ENCODE measurements at regions not wholly inside any gene's neighbourhood (a gene's known extent, or its start where the extent isn't known, plus 50 kb on each side); places are given as distances from the start of the nearest gene placed in this dataset.

DNA sequence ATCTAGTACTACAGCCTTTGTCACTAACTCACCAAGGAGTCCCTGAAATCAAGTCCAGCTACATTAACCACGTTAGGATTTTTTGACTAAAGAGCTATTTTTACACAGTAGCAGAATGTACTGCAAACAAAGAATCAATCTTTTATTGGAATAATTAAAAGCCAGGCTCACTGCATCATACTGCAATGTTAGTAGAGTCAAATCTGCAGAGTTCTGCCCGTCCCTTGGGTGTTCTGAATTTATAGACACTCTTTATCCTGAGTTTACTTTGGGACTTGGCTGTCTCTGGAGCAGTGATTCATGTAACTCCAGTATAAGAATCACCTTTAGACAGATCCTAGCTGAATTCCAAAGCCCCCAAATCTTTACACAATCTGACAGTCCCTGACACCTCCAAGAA is 127.9 kb upstream of the THSD7B start (continued):
- TF ChIP-seq, protein P1, sequence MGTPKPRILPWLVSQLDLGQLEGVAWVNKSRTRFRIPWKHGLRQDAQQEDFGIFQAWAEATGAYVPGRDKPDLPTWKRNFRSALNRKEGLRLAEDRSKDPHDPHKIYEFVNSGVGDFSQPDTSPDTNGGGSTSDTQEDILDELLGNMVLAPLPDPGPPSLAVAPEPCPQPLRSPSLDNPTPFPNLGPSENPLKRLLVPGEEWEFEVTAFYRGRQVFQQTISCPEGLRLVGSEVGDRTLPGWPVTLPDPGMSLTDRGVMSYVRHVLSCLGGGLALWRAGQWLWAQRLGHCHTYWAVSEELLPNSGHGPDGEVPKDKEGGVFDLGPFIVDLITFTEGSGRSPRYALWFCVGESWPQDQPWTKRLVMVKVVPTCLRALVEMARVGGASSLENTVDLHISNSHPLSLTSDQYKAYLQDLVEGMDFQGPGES (IDR thresholded peaks at IDR 0.05; ENCODE audit: low read depth, low read length): no peak
- no peak for TF ChIP-seq EZH2phosphoT487 (IDR thresholded peaks at IDR 0.05; ENCODE audit: borderline replicate concordance, low read depth)
- TF ChIP-seq FOSL2 (IDR thresholded peaks at IDR 0.05; ENCODE audit: borderline replicate concordance, low read depth): no peak
- TF ChIP-seq MXI1 (IDR thresholded peaks at IDR 0.05; ENCODE audit: low read depth, low read length): no peak
- TF ChIP-seq NRF1 (IDR thresholded peaks at IDR 0.05; ENCODE audit: low read depth, low read length): no peak
- TF ChIP-seq JUND (IDR thresholded peaks at IDR 0.05): no peak

DNA sequence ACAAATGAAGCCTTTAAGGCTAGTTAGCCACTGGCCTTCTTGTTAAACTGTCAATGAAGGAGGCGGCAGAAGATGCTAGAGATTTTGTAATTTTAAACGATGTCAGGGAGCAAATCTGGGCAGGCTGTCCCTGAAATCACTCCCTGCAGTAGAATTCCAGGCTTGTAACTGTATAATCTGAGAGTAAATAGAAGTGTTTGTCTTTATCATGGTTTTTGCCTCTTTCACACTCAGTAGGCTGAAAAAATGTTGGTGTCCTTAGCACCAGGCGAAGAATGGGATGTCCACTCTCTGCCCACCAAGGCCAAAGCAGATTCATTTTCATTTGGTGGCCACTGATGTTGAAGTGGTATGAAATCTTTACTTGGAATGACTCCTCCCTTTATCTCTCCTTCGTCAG is 136.9 kb upstream of the THSD7B start:
- Histone ChIP-seq H3K4me1 (ENCODE audit: control insufficient read depth in 1 of 2, insufficient read depth in 2 of 2, low read depth in 1 of 2, low read length in 1 of 2) (no peaks in the 10 kb centered on the region), H2AFZ (ENCODE audit: low read depth) (no peak overlapping the region), H3K79me2 (ENCODE audit: insufficient read depth) (no peaks in the 10 kb centered on the region), H3K36me3 (replicated peaks in 1 of 2; ENCODE audit: control insufficient read depth in 1 of 2, insufficient read depth in 2 of 2, low read length in 1 of 2) (no peaks in the 10 kb centered on the region), H3K4me3 (ENCODE audit: low read depth in 2 of 2, low read length in 1 of 2) (no peak overlapping the region), H3K27ac (ENCODE audit: low read depth in 2 of 2, low read length in 1 of 2) (no peak overlapping the region), H3K4me2 (no peak overlapping the region), H3F3A (replicated peaks; ENCODE audit: insufficient read depth) (no peaks in the 10 kb centered on the region), H3K27me3 (ENCODE audit: insufficient read depth) (no peaks in the 10 kb centered on the region), H3K9me2 (no peaks in the 10 kb centered on the region), H3K9me3 (no peaks in the 10 kb centered on the region), H3K9ac (no peak overlapping the region), H4K20me1 (ENCODE audit: insufficient read depth) (no peaks in the 10 kb centered on the region)
- 22% methylated on average over 4 of the region's 4 CpGs for WGBS (ENCODE audit: low lambda C conversion rate)
- DNase-seq: no peak
- ChIA-PET CTCF (no interaction called here), POLR2A (no interaction called here)
- TF ChIP-seq, protein P2, sequence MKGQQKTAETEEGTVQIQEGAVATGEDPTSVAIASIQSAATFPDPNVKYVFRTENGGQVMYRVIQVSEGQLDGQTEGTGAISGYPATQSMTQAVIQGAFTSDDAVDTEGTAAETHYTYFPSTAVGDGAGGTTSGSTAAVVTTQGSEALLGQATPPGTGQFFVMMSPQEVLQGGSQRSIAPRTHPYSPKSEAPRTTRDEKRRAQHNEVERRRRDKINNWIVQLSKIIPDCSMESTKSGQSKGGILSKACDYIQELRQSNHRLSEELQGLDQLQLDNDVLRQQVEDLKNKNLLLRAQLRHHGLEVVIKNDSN (IDR thresholded peaks at IDR 0.05; ENCODE audit: borderline replicate concordance, low read depth): no peak
- no peak for TF ChIP-seq RXRA (IDR thresholded peaks at IDR 0.05; ENCODE audit: borderline replicate concordance, low read depth)
- TF ChIP-seq SIN3A (IDR thresholded peaks at IDR 0.05; ENCODE audit: borderline replicate concordance, low read depth, low read length): no peak
- TF ChIP-seq, protein P3, sequence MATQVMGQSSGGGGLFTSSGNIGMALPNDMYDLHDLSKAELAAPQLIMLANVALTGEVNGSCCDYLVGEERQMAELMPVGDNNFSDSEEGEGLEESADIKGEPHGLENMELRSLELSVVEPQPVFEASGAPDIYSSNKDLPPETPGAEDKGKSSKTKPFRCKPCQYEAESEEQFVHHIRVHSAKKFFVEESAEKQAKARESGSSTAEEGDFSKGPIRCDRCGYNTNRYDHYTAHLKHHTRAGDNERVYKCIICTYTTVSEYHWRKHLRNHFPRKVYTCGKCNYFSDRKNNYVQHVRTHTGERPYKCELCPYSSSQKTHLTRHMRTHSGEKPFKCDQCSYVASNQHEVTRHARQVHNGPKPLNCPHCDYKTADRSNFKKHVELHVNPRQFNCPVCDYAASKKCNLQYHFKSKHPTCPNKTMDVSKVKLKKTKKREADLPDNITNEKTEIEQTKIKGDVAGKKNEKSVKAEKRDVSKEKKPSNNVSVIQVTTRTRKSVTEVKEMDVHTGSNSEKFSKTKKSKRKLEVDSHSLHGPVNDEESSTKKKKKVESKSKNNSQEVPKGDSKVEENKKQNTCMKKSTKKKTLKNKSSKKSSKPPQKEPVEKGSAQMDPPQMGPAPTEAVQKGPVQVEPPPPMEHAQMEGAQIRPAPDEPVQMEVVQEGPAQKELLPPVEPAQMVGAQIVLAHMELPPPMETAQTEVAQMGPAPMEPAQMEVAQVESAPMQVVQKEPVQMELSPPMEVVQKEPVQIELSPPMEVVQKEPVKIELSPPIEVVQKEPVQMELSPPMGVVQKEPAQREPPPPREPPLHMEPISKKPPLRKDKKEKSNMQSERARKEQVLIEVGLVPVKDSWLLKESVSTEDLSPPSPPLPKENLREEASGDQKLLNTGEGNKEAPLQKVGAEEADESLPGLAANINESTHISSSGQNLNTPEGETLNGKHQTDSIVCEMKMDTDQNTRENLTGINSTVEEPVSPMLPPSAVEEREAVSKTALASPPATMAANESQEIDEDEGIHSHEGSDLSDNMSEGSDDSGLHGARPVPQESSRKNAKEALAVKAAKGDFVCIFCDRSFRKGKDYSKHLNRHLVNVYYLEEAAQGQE (IDR thresholded peaks at IDR 0.05; ENCODE audit: low read depth, low read length): no peak
- no peak for TF ChIP-seq FOXJ3 (CRISPR knock-in tag; IDR thresholded peaks at IDR 0.05)
- TF ChIP-seq EZH2phosphoT487 (IDR thresholded peaks at IDR 0.05; ENCODE audit: borderline replicate concordance, low read depth): no peak
- no peak for TF ChIP-seq JUND (IDR thresholded peaks at IDR 0.05)
- no peak for TF ChIP-seq RFX5 (IDR thresholded peaks at IDR 0.05; ENCODE audit: low read length)
